NT2/D1 (cell line): ENCODE measurements at regions not wholly inside any gene's neighbourhood (a gene's known extent, or its start where the extent isn't known, plus 50 kb on each side); places are given as distances from the start of the nearest gene placed in this dataset.

Experiments used
- DNase-seq: peaks from one replicate; pipeline ENCODE4 v3.0.0-alpha.2; 2011; ENCODE audit warnings: low read depth, low spot score
- H3K27me3 ChIP-seq: 2 replicates; pipeline ENCODE4 v1.6.0; 2011; ENCODE audit warnings: mild to moderate bottlenecking; ENCODE audit not compliant: insufficient read length, insufficient read depth
- H3K36me3 ChIP-seq: 2 replicates; pipeline ENCODE4 v1.6.1; 2011; ENCODE audit warnings: mild to moderate bottlenecking, low read length, mixed read lengths; ENCODE audit not compliant: insufficient read depth, insufficient read length
- H3K4me1 ChIP-seq: 2 replicates; pipeline ENCODE4 v1.5.1; 2011; ENCODE audit not compliant: insufficient read depth, insufficient read length
- H3K4me3 ChIP-seq: 2 replicates; pipeline ENCODE4 v1.5.1; 2011; ENCODE audit warnings: low read depth; ENCODE audit not compliant: insufficient read length
- H3K9ac ChIP-seq: 2 replicates; pipeline ENCODE4 v1.6.0; 2011; ENCODE audit warnings: low read depth; ENCODE audit not compliant: insufficient read length
- H3K9me3 ChIP-seq: 2 replicates; pipeline ENCODE4 v1.5.1; 2011; ENCODE audit warnings: mild to moderate bottlenecking, low read length; ENCODE audit not compliant: insufficient read depth
- SUZ12 ChIP-seq: IDR thresholded peaks from 2 replicates; pipeline ENCODE4 v1.6.1; 2011; ENCODE audit not compliant: insufficient read length, insufficient read depth; ENCODE audit errors: extremely low read depth
- YY1 ChIP-seq: IDR thresholded peaks from 2 replicates; pipeline ENCODE4 v1.6.1; 2011; ENCODE audit not compliant: insufficient read length, insufficient read depth
- ZNF274 ChIP-seq: IDR thresholded peaks from 2 replicates; pipeline ENCODE4 v1.6.1; 2011; ENCODE audit warnings: mild to moderate bottlenecking, low read depth, low read length

DNA sequence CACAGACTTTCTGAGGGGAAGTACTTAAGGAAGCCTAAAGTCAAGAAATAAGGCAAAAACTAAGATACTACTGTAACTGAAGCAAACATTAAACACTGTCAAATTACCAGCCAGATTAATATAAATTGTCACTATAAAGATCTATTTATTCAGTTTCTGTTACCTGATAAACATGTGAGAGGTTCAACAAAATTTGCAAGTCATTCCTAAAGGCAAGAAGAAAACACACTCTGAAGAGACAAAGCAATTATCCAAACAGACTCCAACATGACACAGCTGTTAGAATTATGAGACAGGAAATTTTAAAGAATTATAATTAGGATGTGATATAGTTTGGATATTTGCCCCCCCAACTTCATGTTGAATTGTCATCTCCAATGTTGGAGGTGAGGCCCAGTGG, 140.4 kb upstream of the COL3A1 start:
- H3K4me1 ChIP-seq, result no peaks in the 10 kb centered on the region
- DNase-seq, result no peak
- no peak overlapping the region for H3K4me3 ChIP-seq
- no peaks in the 10 kb centered on the region for H3K36me3 ChIP-seq
- H3K9me3 ChIP-seq, result peaks cover 20% of the 10 kb centered on the region
- TF ChIP-seq SUZ12, result no peak
- no peak for TF ChIP-seq YY1
- no peak for TF ChIP-seq ZNF274
- no peak overlapping the region for H3K9ac ChIP-seq
- H3K27me3 ChIP-seq, result no peaks in the 10 kb centered on the region

- no peak for TF ChIP-seq SUZ12
- TF ChIP-seq ZNF274, result no peak
- no peak for TF ChIP-seq YY1
- H3K4me3 ChIP-seq, result no peak overlapping the region
- no peaks in the 10 kb centered on the region for H3K4me1 ChIP-seq
- DNase-seq, result no peak
- peaks cover 16% of the 10 kb centered on the region for H3K9me3 ChIP-seq
- H3K36me3 ChIP-seq, result no peaks in the 10 kb centered on the region
- H3K9ac ChIP-seq, result no peak overlapping the region
- no peaks in the 10 kb centered on the region for H3K27me3 ChIP-seq
Measured at GRCh38 chr2:188835006-188835405, 139.2 kb upstream of the COL3A1 start.

GRCh38 chr2:188835821-188836220, 138.4 kb upstream of the COL3A1 start:
- no peaks in the 10 kb centered on the region for H3K36me3 ChIP-seq
- H3K9me3 ChIP-seq, result peaks cover 13% of the 10 kb centered on the region
- no peak overlapping the region for H3K4me3 ChIP-seq
- no peaks in the 10 kb centered on the region for H3K27me3 ChIP-seq
- no peak for TF ChIP-seq YY1
- no peak for TF ChIP-seq SUZ12
- no peak for TF ChIP-seq ZNF274
- no peaks in the 10 kb centered on the region for H3K4me1 ChIP-seq
- H3K9ac ChIP-seq, result no peak overlapping the region
- DNase-seq, result no peak

- Histone ChIP-seq H3K9ac (no peak overlapping the region), H3K9me3 (no peaks in the 10 kb centered on the region), H3K27me3 (no peaks in the 10 kb centered on the region), H3K4me1 (no peaks in the 10 kb centered on the region), H3K36me3 (no peaks in the 10 kb centered on the region), H3K4me3 (no peak overlapping the region)
- TF ChIP-seq SUZ12, result no peak
- no peak for TF ChIP-seq ZNF274
- no peak for TF ChIP-seq YY1
- no peak for DNase-seq
Measured at GRCh38 chr2:188845692-188846091, 128.5 kb upstream of the COL3A1 start.

GRCh38 chr2:188848887-188849435, 125.2 kb upstream of the COL3A1 start:
- Histone ChIP-seq H3K9me3 (no peaks in the 10 kb centered on the region), H3K36me3 (no peaks in the 10 kb centered on the region), H3K4me1 (no peaks in the 10 kb centered on the region), H3K27me3 (no peaks in the 10 kb centered on the region), H3K4me3 (no peak overlapping the region), H3K9ac (no peak overlapping the region)
- no peak for DNase-seq
- TF ChIP-seq SUZ12 (no peak), YY1 (no peak), ZNF274 (no peak)

- Histone ChIP-seq H3K36me3 (no peaks in the 10 kb centered on the region), H3K4me3 (no peak overlapping the region), H3K4me1 (no peaks in the 10 kb centered on the region), H3K9ac (no peak overlapping the region), H3K9me3 (no peaks in the 10 kb centered on the region), H3K27me3 (no peaks in the 10 kb centered on the region)
- TF ChIP-seq ZNF274 (no peak), YY1 (no peak), SUZ12 (no peak)
- DNase-seq, result no peak
Measured at GRCh38 chr2:188850786-188851185, 123.4 kb upstream of the COL3A1 start.

GRCh38 chr2:188851311-188851710, 122.9 kb upstream of the COL3A1 start:
- H3K9ac ChIP-seq, result no peak overlapping the region
- no peak for DNase-seq
- no peaks in the 10 kb centered on the region for H3K4me1 ChIP-seq
- H3K27me3 ChIP-seq, result no peaks in the 10 kb centered on the region
- no peak overlapping the region for H3K4me3 ChIP-seq
- no peaks in the 10 kb centered on the region for H3K36me3 ChIP-seq
- H3K9me3 ChIP-seq, result no peaks in the 10 kb centered on the region
- TF ChIP-seq YY1, result no peak
- no peak for TF ChIP-seq ZNF274
- TF ChIP-seq SUZ12, result no peak

DNA sequence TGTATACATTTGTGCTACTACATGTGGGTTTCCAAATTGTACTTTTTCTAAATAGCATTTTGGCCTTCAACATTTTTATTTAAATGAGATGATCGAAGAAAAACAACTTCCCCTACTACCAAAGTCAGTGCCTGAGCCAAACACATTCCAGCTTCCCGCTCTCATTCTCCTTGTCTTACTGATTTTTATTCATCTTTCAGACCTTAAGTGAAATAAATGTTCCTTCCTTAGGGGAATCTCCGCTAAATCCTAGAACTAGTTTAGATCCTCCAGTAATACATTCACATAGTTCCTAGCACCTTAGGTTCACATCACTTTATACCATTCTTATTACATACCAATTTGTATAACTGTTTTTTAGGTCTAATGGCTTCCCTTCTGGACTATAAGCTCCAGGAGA, 122.3 kb upstream of the COL3A1 start:
- no peaks in the 10 kb centered on the region for H3K4me1 ChIP-seq
- no peak overlapping the region for H3K4me3 ChIP-seq
- no peak for TF ChIP-seq ZNF274
- TF ChIP-seq SUZ12, result no peak
- no peak overlapping the region for H3K9ac ChIP-seq
- DNase-seq, result no peak
- H3K9me3 ChIP-seq, result no peaks in the 10 kb centered on the region
- no peaks in the 10 kb centered on the region for H3K27me3 ChIP-seq
- no peaks in the 10 kb centered on the region for H3K36me3 ChIP-seq
